ENCODE measurements at regions not wholly inside any gene's neighbourhood (a gene's known extent, or its start where the extent isn't known, plus 50 kb on each side); places are given as distances from the start of the nearest gene placed in this dataset.

GRCh38 chr5:35482167-35482755 lies 135.4 kb upstream of the SPEF2 start:
- no peaks in the 10 kb centered on the region for H3K27me3 Mint-ChIP-seq
- no peak overlapping the region for H3K27ac Mint-ChIP-seq
- peaks cover 25% of the 10 kb centered on the region for H3K4me1 Mint-ChIP-seq (ENCODE audit: low read depth)
- H3K36me3 Mint-ChIP-seq (ENCODE audit: insufficient read depth), result no peaks in the 10 kb centered on the region
- H3K9me3 Mint-ChIP-seq (ENCODE audit: low read depth), result no peaks in the 10 kb centered on the region
- H3K4me3 Mint-ChIP-seq (ENCODE audit: low read depth), result no peak overlapping the region
- DNase-seq (ENCODE audit: low spot score, unreplicated experiment), result no peak
- no peak for TF ChIP-seq CTCF (IDR thresholded peaks at IDR 0.05; ENCODE audit: unreplicated experiment)

GRCh38 chr5:35478856-35479682 lies 138.6 kb upstream of the SPEF2 start:
- no peaks in the 10 kb centered on the region for H3K27me3 Mint-ChIP-seq
- no peaks in the 10 kb centered on the region for H3K36me3 Mint-ChIP-seq (ENCODE audit: insufficient read depth)
- H3K9me3 Mint-ChIP-seq (ENCODE audit: low read depth), result no peaks in the 10 kb centered on the region
- H3K27ac Mint-ChIP-seq, result peak overlapping the region; percentile 94
- TF ChIP-seq CTCF (IDR thresholded peaks at IDR 0.05; ENCODE audit: unreplicated experiment), result no peak
- peaks cover 24% of the 10 kb centered on the region for H3K4me1 Mint-ChIP-seq (ENCODE audit: low read depth)
- no peak for DNase-seq (ENCODE audit: low spot score, unreplicated experiment)
- no peak overlapping the region for H3K4me3 Mint-ChIP-seq (ENCODE audit: low read depth)

GRCh38 chr5:35477911-35478310 lies 139.8 kb upstream of the SPEF2 start:
- Mint-ChIP-seq H3K4me1 (ENCODE audit: low read depth) (peaks cover 15% of the 10 kb centered on the region), H3K27me3 (no peaks in the 10 kb centered on the region), H3K27ac (no peak overlapping the region), H3K36me3 (ENCODE audit: insufficient read depth) (no peaks in the 10 kb centered on the region), H3K4me3 (ENCODE audit: low read depth) (no peak overlapping the region), H3K9me3 (ENCODE audit: low read depth) (no peaks in the 10 kb centered on the region)
- no peak for TF ChIP-seq CTCF (IDR thresholded peaks at IDR 0.05; ENCODE audit: unreplicated experiment)
- DNase-seq (ENCODE audit: low spot score, unreplicated experiment), result no peak

- no peaks in the 10 kb centered on the region for H3K27me3 Mint-ChIP-seq
- no peaks in the 10 kb centered on the region for H3K36me3 Mint-ChIP-seq (ENCODE audit: insufficient read depth)
- no peak for TF ChIP-seq CTCF (IDR thresholded peaks at IDR 0.05; ENCODE audit: unreplicated experiment)
- no peak for DNase-seq (ENCODE audit: low spot score, unreplicated experiment)
- no peak overlapping the region for H3K4me3 Mint-ChIP-seq (ENCODE audit: low read depth)
- H3K4me1 Mint-ChIP-seq (ENCODE audit: low read depth), result peaks cover 12% of the 10 kb centered on the region
- H3K9me3 Mint-ChIP-seq (ENCODE audit: low read depth), result no peaks in the 10 kb centered on the region
- no peak overlapping the region for H3K27ac Mint-ChIP-seq
Measured at GRCh38 chr5:35477321-35477720, 140.3 kb upstream of the SPEF2 start.

- H3K4me1 Mint-ChIP-seq (ENCODE audit: low read depth), result peaks cover 12% of the 10 kb centered on the region
- no peak overlapping the region for H3K4me3 Mint-ChIP-seq (ENCODE audit: low read depth)
Measured at GRCh38 chr5:35476797-35477196, 140.9 kb upstream of the SPEF2 start.

More at GRCh38 chr5:35476797-35477196, 140.9 kb upstream of the SPEF2 start:
- H3K27ac Mint-ChIP-seq, result no peak overlapping the region
- H3K9me3 Mint-ChIP-seq (ENCODE audit: low read depth), result no peaks in the 10 kb centered on the region
- H3K36me3 Mint-ChIP-seq (ENCODE audit: insufficient read depth), result no peaks in the 10 kb centered on the region
- no peak for DNase-seq (ENCODE audit: low spot score, unreplicated experiment)
- H3K27me3 Mint-ChIP-seq, result no peaks in the 10 kb centered on the region
- TF ChIP-seq CTCF (IDR thresholded peaks at IDR 0.05; ENCODE audit: unreplicated experiment), result no peak
